GM18868 (cell line): ENCODE measurements at regions not wholly inside any gene's neighbourhood (a gene's known extent, or its start where the extent isn't known, plus 50 kb on each side); places are given as distances from the start of the nearest gene placed in this dataset.
A peak's percentile ranks its signal among the peaks of the same experiment; 100 is the strongest.
"Not testable (repeated sequence)": the region's sequence is repeated elsewhere in the genome, so short reads cannot be mapped to it uniquely, and the experiment has no call there.

ENCODE experiments used
- ATAC-seq: cut with Tn5 transposase; IDR thresholded peaks from one replicate; pipeline ENCODE4 v1.9.1; 2021; ENCODE audit warnings: mild to moderate bottlenecking, moderate library complexity; ENCODE audit not compliant: unreplicated experiment

- peak; percentile 24 for ATAC-seq
Measured at GRCh38 chr6:166253778-166254204, 54.4 kb downstream of the PRR18 start.

- peak; percentile 60 for ATAC-seq
Measured at GRCh38 chr6:166253281-166253681, 54.9 kb downstream of the PRR18 start.

GRCh38 chr6:166252601-166253000 lies 55.6 kb downstream of the PRR18 start:
- ATAC-seq = no peak

GRCh38 chr6:166251655-166252054 lies 56.5 kb downstream of the PRR18 start:
- ATAC-seq = no peak

- no peak for ATAC-seq
Measured at GRCh38 chr6:166251211-166251610, 57.0 kb downstream of the PRR18 start.

GRCh38 chr6:166249061-166249785 lies 59.0 kb downstream of the PRR18 start:
- ATAC-seq = not testable (repeated sequence)

- peak; percentile 26 for ATAC-seq
Measured at GRCh38 chr6:166245148-166245547, 63.0 kb downstream of the PRR18 start.

- ATAC-seq = peak; percentile 75
Measured at GRCh38 chr6:166244353-166245045, 63.7 kb downstream of the PRR18 start.

GRCh38 chr6:166242888-166243287 lies 65.3 kb downstream of the PRR18 start:
- ATAC-seq = no peak

- ATAC-seq = no peak
Measured at GRCh38 chr6:166241974-166242373, 66.2 kb downstream of the PRR18 start.

- no peak for ATAC-seq
Measured at GRCh38 chr6:166240889-166241288, 67.3 kb downstream of the PRR18 start.

GRCh38 chr6:166237617-166238016 lies 70.0 kb upstream of the TBXT start:
- no peak for ATAC-seq

GRCh38 chr6:166236596-166236995 lies 68.9 kb upstream of the TBXT start:
- no peak for ATAC-seq

GRCh38 chr6:166235666-166236292 lies 68.1 kb upstream of the TBXT start:
- no peak for ATAC-seq

- not testable (repeated sequence) for ATAC-seq
Measured at GRCh38 chr6:166231181-166231580, 63.5 kb upstream of the TBXT start.

GRCh38 chr6:166228839-166229528 lies 61.3 kb upstream of the TBXT start:
- peak; percentile 90 for ATAC-seq

- no peak for ATAC-seq
Measured at GRCh38 chr6:166228425-166228824, 60.8 kb upstream of the TBXT start.

GRCh38 chr6:166223079-166223478 lies 55.4 kb upstream of the TBXT start:
- ATAC-seq = no peak

GRCh38 chr6:166222631-166223030 lies 55.0 kb upstream of the TBXT start:
- ATAC-seq = no peak

GRCh38 chr6:166221636-166222035 lies 54.0 kb upstream of the TBXT start:
- no peak for ATAC-seq

- no peak for ATAC-seq
Measured at GRCh38 chr6:166221040-166221439, 53.4 kb upstream of the TBXT start.
